Stimulated activated CD4-positive, alpha-beta T cell treated with anti-CD3 and anti-CD28 coated beads, Interleukin-4, amount 100 ng/mL, for 48 hours (primary cell): ENCODE measurements at regions not wholly inside any gene's neighbourhood (a gene's known extent, or its start where the extent isn't known, plus 50 kb on each side); places are given as distances from the start of the nearest gene placed in this dataset.
"Not testable (repeated sequence)": the region's sequence is repeated elsewhere in the genome, so short reads cannot be mapped to it uniquely, and the experiment has no call there.

Experiments used
- DNase-seq, 2 donors: peaks; one replicate each; pipeline ENCODE4 v3.0.0-alpha.2; 2020; ENCODE audit warnings: low read depth in 2 of 2

DNA sequence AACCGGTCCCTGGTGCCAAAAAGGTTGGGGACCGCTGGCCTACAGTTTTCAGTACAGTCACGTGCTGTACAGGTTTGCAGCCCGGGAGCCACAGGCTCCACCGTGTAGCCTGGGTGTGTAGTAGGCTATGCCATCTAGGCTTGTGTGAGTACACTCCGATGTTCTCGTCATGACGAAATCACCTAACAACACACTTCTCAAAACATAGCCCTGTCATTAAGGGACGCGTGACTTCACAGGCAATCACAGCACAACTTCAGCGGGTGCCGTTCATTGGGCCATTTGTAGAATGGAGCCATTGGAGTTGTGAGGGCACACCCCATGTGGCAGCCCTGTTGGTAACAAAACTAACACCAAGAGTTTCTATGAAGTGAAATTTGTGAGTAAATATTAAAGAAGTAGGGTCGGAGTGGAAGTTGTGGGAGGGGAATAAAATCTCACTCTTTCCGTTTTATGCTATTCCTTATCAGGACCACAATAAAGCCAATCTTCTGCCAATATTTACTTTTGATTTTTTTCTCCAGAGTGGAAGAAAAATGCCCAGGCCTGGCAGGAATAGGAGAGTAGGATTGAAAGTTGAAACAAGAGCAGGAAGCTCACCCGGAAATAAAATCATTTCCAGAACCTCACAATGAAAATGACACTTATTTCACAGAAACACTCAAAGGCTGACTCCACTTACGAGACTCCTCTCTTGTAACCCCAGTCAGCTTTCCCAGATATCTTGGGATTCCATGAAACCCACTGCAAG lies 63.7 kb upstream of the PTPN1 start:
- DNase-seq, result no peak

DNA sequence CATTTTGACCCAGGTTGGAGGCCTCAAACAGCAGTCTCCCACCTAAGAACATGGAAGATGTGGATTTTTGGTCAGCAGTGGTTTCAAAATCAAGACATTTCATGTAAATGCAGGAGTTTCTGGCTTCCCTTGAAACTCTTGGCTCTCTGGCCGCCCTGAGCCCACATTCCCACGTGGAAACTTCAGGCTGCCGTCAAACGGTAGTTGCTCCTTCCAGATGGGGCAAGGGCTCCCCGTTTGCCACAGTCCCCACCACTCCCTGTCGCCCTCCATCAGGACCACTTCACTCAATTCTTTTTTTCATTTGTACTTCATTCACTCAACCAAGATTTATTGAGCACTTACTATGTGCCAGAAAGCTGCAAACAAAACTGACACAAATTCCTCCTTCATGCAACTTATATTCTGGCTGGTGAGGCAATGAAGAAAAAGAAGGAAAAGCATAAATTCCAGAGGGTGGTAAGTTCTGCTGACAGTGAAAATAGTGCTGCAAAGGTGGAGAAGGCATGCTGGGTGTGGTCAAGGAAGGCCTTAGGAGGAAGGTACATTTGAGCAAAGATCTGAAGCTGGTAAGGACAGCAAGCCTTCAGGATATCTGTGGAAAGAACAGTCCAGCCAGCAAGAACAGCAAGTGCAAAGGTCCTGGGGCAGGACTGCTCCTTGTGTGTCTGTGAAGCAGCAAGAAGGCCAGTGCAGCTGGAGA lies 62.9 kb upstream of the PTPN1 start:
- DNase-seq, result no peak

DNA sequence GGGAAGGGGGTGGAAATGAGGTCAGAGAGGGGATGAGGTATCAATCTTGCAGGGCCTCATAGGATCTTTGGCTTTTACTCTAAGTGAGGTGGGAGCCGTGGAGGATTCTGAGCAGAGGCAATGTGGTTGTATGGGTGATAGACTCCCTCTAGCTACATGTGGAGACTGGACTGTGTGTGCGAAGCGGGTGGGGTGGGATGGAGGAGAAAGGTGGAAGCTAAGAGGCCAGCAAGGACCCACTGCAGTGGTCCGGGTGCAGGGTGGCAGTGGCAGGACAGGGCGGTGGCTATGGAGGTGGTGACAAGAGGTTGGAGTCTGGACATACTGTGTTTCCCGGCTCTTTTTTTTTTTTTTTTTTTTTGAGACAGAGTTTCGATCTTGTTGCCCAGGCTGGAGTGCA lies 62.4 kb upstream of the PTPN1 start:
- DNase-seq, result no peak

DNA sequence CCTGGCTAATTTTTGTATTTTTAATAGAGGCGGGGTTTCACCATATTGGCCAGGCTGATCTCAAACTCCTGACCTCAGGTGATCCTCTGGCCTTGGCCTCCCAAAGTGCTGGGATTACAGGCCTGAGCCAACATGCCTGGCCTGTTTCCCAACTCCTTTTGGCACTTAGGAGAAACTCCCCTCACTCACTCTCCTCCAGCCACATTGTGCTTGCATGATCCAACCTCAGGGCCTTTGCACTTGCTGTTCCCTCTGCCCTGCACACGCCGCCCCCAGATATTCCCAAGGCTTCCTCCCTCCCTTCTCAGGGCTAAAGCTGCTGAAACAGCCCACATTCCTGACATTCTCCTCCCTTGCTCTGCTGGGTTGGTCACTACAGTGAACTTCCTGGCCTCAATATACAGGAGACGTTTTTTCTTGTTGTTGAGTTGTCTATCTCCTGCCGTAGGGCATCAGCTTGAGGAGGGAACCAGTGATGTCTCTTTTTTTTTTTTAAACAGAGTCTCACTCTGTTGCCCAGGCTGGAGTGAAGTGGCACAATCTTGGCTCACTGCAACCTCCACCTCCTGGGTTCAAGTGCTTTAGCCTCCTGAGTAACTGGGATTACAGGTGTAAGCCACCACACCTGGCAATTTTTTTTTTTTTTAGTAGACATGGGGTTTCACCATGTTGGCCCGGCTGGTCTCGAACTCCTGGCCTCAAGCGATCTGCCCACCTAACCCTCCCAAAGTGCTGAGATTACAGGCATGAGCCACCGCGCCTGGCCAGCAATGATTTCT lies 61.4 kb upstream of the PTPN1 start:
- not testable (repeated sequence) for DNase-seq

DNA sequence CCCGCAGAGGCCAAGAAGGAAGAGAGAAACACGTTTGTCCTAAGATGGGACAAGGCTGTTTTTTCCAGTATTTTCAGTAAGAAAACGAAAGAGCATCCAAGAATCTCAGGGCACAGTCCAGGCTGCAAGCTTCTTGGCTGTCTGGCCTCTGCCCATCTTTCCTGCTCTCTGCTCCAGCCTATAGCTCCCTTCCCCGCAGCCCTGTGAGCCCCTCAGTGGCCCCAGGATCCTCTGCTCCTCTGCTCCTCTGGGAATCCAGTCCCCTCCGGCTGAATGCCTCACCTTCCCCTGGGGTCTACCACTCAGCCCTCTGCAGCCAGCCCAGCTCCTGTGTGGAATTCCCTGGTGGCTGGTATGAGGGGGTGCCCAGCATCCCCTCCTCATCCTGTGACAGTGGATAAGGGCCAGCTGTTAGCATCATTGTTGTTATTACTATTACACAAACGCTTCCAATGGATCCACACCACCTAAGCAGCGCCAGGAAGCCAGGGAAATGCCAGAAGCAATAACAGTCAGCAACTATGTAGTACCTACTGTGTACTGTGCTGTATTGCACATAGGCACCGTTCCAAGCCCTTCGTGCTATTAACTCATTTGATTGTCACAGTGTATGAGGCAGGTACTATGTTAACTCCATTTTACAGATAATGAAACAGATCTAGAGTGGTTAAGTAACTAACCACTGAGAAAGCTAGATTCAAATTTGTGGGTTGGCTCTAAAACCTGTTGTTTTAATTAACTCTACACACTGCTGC lies 60.3 kb upstream of the PTPN1 start:
- no peak for DNase-seq

DNA sequence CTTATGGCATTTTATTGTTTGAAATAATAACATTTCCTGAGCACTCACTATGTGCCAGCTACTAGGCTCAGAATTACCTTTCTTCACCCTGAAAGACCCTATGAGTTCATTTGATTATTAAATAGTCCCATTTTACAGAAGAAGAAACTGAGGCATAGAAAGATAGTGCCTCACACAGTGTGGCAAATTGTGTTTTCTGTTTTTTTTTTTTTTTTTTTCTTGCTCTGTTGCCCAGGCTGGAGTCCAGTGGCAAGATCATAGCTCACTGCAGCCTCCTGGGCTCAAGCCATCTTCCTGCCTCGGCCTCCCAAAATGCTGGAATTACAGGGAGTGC lies 59.7 kb upstream of the PTPN1 start:
- no peak for DNase-seq

DNA sequence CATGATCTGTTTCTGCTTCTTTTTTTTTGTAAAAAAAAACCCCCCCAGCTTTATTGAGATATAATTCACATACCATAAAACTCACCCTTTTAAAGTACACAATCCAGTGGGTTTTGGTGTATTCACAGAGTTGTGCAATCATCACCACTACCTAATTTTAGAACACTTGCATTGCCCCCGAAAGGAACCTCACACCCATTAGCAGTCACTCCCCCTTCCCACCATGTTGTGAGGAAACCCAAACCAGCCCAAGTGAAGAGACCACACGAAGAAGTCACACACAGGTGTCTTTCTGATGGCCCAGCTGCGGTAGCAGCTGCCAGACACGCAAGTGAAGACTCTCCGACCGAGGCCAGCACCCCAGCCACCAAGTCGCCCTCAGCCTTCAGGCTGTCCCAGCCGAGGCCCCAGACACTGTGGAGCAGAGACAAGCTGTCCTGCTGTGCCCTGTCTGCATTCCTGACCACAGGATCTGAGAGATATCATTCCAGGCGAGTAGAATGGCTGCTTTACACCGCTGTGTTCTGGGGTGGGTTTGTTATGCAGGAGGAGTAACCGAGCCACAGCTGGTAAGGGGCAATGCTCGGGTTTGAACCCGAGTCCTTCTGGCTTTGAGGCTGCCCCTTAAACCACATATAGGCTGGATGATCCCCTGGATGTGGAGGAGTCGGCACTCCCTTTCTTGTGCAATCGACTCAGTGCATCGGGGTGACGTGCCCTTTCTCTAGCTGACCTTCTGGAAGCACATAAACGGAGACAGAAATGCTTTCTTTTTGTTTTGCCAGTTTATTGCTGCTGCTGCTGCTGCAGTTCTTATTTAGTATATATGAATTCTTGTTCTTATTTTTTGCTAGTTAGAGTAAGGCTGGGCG lies 59.1 kb upstream of the PTPN1 start:
- no peak for DNase-seq

DNA sequence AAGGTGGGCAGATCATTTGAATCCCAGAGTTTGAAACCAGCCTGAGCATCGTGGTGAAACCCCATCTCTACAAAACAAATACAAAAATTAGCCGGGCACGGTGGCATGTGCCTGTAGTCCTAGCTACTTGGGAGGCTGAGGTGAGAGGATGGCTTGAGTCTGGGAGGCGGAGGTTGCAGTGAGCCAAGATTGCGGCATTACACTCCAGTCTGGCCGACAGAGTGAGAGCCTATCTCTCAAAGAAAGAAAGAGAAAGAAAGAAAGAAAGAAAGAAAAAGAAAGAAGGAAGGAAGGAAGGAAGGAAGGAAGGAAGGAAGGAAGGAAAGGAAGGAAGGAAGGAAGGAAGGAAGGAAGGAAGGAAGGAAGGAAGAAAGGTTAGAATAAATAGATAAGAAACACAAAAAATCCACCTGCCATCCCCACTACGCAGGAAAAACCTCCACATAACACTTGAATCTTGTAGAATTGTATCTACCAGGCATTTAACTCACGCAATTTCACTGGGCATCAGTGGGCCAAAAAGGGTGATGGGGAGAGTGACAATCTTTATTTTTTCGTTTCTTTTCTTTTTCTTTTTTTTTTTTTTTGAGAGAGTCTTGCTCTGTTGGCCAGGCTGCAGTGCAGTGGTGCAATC lies 58.3 kb upstream of the PTPN1 start:
- not testable (repeated sequence) for DNase-seq

DNA sequence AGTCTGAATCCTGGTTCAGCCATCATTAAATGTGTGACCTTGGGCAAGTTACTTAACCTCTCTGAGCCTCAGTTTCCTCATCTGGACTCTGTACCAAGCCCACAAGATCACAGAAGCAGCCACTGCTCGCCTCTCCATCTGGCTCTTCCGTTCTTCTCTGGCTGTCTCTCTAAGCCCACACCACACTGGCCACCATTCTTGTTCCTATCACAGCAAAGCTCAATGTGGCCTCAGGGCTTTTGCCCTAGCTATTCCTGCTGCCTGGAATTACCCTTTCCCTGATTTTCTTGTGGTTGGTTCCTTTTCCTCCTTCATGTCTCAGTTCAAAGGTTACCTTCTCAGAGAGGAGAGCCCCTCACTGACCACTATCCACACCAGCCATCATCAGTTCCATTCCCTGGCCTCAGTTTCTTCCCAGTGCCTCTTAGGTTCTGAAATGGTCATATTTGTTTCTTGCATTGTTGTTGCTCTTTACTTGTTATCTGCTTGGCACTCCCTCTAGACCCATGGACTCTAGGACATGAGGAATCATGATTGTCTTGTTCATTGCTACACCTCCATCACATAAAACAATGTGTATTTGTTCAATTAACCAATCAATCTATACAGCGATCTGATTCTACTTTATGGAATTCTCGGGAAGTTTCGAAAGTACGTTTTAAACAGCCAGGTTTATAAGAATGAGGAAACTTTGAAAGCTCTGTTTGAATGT lies 56.5 kb upstream of the PTPN1 start:
- no peak for DNase-seq

DNA sequence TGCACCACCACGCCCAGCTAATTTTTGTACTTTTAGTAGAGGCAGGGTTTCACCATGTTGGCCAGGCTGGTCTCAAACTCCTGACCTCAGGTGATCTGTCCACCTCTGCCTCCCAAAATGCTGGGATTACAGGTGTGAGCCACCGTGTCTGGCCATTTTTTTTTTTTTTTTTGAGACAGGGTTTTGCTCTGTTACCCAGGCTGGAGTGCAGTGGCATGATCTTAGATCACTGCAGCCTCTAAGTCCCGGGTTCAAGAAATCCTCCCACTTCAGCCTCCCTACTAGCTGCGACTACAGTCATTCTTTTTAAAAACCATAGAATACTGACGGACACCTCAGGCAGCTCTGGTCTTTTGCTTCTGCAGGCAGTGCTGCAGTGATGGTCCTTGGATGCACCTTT lies 54.9 kb upstream of the PTPN1 start:
- not testable (repeated sequence) for DNase-seq

DNA sequence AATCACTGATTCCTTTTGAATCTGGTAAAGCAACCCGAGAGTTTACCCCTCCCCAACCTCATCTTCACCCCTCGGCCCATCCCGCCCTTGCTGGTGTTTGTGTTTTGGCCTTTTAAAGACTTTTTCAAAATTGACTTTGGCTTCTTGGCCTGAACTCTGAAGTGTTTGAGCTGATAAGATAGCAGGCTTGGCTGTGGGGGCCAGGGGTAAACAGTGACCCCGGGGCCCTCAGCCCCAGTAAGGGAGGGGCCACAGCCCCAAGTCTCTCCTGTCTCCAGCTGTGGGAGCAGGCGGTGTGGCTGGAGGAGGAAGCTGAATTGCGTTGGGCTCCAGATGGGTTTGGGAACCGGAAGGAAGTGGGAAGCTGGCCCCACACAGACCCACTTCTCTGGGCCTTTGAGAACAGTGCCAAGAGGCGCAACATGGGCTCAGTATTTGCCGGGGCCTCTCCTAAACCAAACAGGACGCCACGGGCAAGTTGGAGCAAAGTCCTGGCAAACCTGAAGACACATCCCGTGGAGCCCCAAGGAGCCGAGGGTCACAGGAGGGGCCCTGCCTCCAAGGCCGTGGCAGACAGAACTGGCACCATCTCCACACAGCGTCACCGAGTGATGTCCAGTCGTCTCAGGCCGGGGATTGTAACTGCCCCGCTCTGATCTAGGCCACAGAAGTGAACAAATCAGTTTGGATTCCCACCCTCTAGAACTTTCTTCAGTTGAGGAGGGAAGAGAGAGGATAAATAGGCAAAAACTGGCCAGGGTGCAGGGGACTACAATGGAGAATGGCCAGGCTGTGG lies 54.3 kb upstream of the PTPN1 start:
- no peak for DNase-seq

DNA sequence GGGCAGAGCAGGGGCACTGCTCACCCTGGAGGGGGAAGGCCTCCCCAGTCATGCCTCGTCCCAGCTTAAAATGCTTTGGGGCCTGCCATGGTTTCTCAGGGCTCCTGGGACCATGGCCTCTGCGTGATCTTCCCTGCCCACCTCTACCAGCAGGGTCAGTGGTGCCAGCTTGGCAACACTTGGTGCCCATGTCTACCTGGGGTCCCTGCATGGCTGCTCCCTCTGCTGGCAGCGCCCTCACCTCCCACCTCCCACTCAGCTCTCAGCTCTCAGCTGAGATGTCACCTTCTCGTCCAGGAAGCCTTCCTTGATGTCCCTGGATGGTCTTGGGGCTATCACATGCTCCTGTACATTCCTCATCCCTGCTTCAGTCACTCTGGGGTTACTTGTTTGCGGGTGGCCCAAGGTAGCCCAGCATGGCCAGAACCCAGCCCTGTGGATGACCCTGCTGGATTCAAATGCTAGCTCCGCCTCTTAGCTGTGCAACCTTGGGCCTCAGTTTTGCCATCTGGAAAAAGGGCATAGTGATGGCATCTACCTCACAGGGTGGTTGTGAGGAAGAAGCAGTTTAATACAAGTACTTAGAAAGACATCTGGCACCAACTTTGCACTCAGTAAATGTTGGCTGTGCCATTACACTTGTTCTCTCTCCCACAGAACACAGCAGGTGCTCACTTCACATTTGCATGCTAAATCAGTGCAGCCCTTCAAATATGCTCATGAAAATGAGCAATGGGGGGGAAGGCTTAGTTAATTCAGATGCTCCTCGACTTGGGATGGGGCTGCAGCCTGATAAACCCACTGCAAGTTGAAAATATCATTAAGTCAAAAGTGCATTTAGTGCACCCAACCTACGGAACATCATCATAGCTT lies 53.5 kb upstream of the PTPN1 start:
- DNase-seq, result no peak

DNA sequence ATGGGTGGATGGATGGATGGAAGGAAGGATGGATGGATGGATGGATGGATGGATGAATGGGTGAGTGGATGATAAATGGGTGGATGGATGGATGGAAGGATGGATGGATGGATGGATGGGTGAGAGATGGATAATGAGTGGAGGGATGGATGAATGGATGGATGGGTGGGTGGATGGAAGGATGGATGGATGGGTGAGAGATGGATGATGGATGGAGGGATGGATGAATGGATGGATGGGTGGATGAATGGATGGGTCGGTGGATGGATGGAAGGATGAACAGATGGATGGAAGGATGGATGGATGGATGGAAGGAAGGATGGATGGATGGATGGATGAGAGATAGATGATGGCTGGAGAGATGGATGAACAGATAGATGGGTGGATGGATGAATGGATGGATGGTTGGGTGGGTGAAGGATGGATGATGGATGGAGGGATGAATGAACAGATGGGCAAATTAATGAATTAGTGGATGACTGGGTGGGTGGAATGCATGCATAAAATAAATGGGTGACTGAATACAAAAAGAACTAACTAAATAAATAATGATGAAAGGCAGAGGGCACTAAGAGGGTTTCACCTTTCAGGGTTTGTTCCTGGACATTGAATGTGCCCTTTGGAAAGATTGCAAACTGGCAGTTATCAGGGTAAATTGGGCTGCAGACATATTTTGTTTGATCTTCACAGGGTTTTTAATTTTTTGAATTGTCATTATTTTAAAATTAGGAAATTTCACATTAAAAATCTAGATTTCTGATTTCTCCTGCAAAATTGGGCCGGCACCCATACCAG lies 50.9 kb upstream of the PTPN1 start:
- DNase-seq, result no peak

DNA sequence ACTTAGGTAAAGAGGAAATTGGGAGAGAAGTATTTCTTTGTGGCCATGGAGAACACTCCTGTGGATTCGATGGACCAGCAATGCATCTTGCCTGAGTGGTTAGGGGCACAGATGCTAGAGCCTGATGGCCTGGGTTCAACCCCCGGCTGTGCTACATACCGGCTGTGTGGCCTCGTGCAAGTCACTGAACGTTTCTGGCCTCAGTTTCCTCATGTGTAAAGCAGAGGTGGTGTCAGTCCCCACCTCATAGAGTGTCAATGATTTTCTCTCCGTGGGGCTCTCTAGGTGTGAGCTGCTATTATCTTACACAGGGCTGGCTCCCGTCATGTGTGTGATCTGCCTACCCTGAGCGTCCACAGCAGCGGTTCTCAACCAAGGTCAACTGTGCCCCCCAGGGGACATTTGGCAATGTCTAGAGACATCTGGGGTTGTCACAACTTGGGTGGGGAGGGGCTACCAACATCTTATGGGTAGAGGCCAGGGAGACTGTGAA lies 50.0 kb upstream of the PTPN1 start:
- DNase-seq, result no peak
